PC-9 (cell line): ENCODE measurements at regions not wholly inside any gene's neighbourhood (a gene's known extent, or its start where the extent isn't known, plus 50 kb on each side); places are given as distances from the start of the nearest gene placed in this dataset.
"Not testable (repeated sequence)": the region's sequence is repeated elsewhere in the genome, so short reads cannot be mapped to it uniquely, and the experiment has no call there.

Source experiments
- CTCF ChIP-seq: fragments of 200-600 bp; sonication (generic); conservative IDR thresholded peaks from 2 replicates; pipeline ENCODE4 v1.6.1; 2017; ENCODE audit warnings: mixed run types, antibody characterized with exemption, mild to moderate bottlenecking, moderate library complexity
- EZH2 ChIP-seq: fragments of 200-600 bp; sonication (generic); IDR thresholded peaks from 2 replicates; pipeline ENCODE4 v1.8.0; 2017; ENCODE audit warnings: antibody characterized with exemption, low read depth

GRCh38 chr10:27347827-27348207 is 107.2 kb upstream of the ACBD5 start:
- TF ChIP-seq CTCF, EZH2: not testable (repeated sequence)
